Activated CD8-positive, alpha-beta T cell treated with anti-CD3 and anti-CD28 coated beads for 36 hours (primary cell): ENCODE measurements at regions not wholly inside any gene's neighbourhood (a gene's known extent, or its start where the extent isn't known, plus 50 kb on each side); places are given as distances from the start of the nearest gene placed in this dataset.

Source experiments
- ATAC-seq: fragments of 200-7000 bp; cut with Tn5 transposase; one replicate; pipeline ENCODE4 v1.10.0; 2021; ENCODE audit warnings: mild to moderate bottlenecking, moderate library complexity
- CTCF ChIA-PET: fragments of 350-600 bp; sonication (Branson Sonifier 250); formaldehyde crosslinking; loops from one replicate; lab custom pipeline; 2021; ENCODE audit warnings: antibody characterized with exemption; lab: Charles Lee
- POLR2A ChIA-PET: fragments of 350-600 bp; sonication (Branson Sonifier 250); formaldehyde crosslinking; loops from one replicate; lab custom pipeline; 2021; ENCODE audit warnings: antibody characterized with exemption; lab: Charles Lee
- DNase-seq: peaks from one replicate; pipeline ENCODE4 v3.0.0-alpha.2; 2020
- H3K27ac Mint-ChIP-seq: one replicate; pipeline ENCODE4 v1.8.0; 2021; ENCODE audit warnings: mild to moderate bottlenecking, mixed read lengths
- H3K27me3 Mint-ChIP-seq: one replicate; pipeline ENCODE4 v1.8.0; 2021; ENCODE audit warnings: mixed read lengths
- H3K36me3 Mint-ChIP-seq: one replicate; pipeline ENCODE4 v1.8.0; 2021; ENCODE audit warnings: low read depth, mixed read lengths
- H3K4me1 Mint-ChIP-seq: one replicate; pipeline ENCODE4 v1.8.0; 2021; ENCODE audit warnings: low read depth, mixed read lengths
- H3K4me3 Mint-ChIP-seq: one replicate; pipeline ENCODE4 v1.8.0; 2021; ENCODE audit warnings: mild to moderate bottlenecking, moderate library complexity, mixed read lengths
- H3K9me3 Mint-ChIP-seq: one replicate; pipeline ENCODE4 v1.8.0; 2021; ENCODE audit warnings: mixed read lengths
- intact Hi-C: fragments of 100-400 bp; cut with micrococcal nuclease; formaldehyde crosslinking; loops from one replicate; pipeline ENCODE4 v1.10.0; 2022
- TF ChIP-seq, protein P1 (sequence below): fragments of 200-600 bp; IDR thresholded peaks from one replicate; pipeline ENCODE4 v1.8.0; 2022; ENCODE audit warnings: antibody characterized with exemption, mild to moderate bottlenecking

DNA sequence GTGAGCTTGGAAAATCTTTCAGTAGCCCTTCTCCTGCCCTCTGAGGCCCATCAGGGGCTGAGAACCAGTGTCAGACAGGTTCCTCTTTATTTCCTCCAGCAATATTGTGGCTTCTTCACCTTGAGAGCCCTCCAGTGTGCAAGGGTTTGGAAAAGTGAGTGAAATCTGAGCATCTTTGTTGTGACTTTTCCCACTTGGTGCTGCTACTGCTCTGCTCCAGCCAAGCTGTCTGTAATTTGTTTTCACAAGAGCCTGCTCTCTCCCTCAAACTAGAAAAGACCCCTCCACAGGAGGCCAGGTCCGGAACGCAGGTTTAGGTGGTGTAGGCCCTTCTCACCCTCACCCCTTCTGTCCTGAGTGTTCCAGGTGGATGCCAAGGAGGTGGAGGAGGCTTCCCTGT lies 57.4 kb upstream of the SPRY4 start:
- no peak overlapping the region for H3K27ac Mint-ChIP-seq
- ChIA-PET CTCF (no interaction called here), POLR2A (no interaction called here)
- H3K9me3 Mint-ChIP-seq, result no peaks in the 10 kb centered on the region
- H3K4me1 Mint-ChIP-seq, result peaks cover 8% of the 10 kb centered on the region
- H3K4me3 Mint-ChIP-seq, result no peak overlapping the region
- ATAC-seq (no peak), DNase-seq (no peak)
- H3K27me3 Mint-ChIP-seq, result no peaks in the 10 kb centered on the region
- TF ChIP-seq, protein P1, sequence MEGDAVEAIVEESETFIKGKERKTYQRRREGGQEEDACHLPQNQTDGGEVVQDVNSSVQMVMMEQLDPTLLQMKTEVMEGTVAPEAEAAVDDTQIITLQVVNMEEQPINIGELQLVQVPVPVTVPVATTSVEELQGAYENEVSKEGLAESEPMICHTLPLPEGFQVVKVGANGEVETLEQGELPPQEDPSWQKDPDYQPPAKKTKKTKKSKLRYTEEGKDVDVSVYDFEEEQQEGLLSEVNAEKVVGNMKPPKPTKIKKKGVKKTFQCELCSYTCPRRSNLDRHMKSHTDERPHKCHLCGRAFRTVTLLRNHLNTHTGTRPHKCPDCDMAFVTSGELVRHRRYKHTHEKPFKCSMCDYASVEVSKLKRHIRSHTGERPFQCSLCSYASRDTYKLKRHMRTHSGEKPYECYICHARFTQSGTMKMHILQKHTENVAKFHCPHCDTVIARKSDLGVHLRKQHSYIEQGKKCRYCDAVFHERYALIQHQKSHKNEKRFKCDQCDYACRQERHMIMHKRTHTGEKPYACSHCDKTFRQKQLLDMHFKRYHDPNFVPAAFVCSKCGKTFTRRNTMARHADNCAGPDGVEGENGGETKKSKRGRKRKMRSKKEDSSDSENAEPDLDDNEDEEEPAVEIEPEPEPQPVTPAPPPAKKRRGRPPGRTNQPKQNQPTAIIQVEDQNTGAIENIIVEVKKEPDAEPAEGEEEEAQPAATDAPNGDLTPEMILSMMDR, result no peak
- no peaks in the 10 kb centered on the region for H3K36me3 Mint-ChIP-seq
- intact Hi-C loops, result no loop called here

DNA sequence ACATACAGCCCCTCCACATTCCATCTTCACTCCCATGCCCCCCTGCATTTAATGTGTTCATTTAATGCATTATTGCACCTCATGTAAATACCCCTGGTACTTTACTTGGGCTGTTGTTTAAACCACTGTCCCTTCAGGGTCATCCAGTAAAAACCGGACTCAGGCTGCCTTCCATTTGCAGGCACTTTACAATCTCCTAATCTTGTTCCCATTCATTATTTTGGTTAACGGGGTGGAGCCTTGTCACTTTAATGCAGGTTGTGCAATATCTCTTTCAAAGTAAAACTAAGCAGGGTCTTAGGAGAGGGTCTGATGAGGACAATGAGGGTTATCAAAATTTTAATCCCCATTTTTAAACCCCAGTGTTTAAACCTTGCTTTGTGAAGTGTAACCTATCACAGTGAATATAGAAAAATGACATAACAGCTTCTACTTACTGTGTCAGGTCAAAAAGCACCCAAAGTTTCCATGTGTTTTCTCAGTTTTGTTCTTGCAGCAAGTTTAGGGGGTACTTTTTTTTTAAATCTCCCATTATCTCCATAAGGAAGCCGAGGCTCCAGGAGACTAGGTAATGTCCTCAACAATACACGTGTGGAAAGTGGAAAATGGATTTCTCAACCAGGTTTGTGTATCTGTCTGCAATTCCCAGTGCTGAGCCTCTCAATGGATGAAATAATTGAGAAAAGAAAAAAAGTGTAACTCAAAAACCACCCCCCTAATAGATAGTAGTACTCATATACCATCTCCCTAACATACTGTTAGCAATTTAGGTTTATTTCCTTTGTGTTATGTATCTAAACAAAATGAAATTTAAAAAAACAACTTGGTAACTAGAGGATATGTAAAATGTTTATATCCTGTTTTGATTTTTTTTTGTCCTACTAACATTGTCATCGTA lies 54.2 kb upstream of the SPRY4 start:
- DNase-seq, result no peak
- POLR2A ChIA-PET, result interaction anchor here (0.6 to 0.7 kb wide), 2 partner anchors 44 to 49 kb away, joined by 3 to 7 read pairs; no protein-coding TSS in a partner anchor
- TF ChIP-seq, protein P1, result no peak
- H3K36me3 Mint-ChIP-seq, result no peaks in the 10 kb centered on the region
- H3K4me1 Mint-ChIP-seq, result peaks cover 8% of the 10 kb centered on the region
- ATAC-seq, result no peak
- no peaks in the 10 kb centered on the region for H3K9me3 Mint-ChIP-seq
- intact Hi-C loops, result no loop called here
- no peaks in the 10 kb centered on the region for H3K27me3 Mint-ChIP-seq
- H3K4me3 Mint-ChIP-seq, result no peak overlapping the region
- H3K27ac Mint-ChIP-seq, result no peak overlapping the region
- CTCF ChIA-PET, result interaction anchor here (0.6 kb wide), 1 partner anchor 225 kb away, joined by 3 read pairs; no protein-coding TSS in a partner anchor

DNA sequence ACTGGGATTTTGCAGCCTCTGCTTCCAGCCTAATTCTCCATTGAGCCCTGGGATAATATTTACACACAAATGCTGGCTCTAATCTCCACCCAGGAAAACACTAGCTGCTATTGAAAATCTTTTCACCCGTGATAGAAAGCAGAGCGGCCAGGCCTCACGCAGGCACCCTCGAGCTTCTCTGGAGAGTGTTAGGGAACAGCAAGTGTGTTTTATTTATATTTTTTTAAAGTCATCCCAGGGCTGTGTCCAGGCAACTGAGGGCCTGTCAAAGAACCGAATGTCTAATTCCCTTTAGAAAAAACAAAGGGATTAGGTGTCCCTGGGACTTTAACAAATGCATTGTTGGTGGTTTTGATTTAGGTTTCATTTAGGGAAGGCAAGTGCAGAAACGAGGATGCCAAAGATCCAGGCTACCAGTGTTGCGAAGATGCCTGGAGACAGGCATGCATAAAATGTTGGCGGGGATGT lies 51.2 kb upstream of the SPRY4 start:
- no peaks in the 10 kb centered on the region for H3K36me3 Mint-ChIP-seq
- no peaks in the 10 kb centered on the region for H3K27me3 Mint-ChIP-seq
- peaks cover 8% of the 10 kb centered on the region for H3K4me1 Mint-ChIP-seq
- TF ChIP-seq, protein P1, result no peak
- DNase-seq, result no peak
- POLR2A ChIA-PET, result no interaction called here
- CTCF ChIA-PET, result no interaction called here
- H3K9me3 Mint-ChIP-seq, result no peaks in the 10 kb centered on the region
- ATAC-seq, result no peak
- no peak overlapping the region for H3K27ac Mint-ChIP-seq
- no peak overlapping the region for H3K4me3 Mint-ChIP-seq
- intact Hi-C loops, result no loop called here
